Glomerular visceral epithelial cell (primary cell): ENCODE measurements at regions not wholly inside any gene's neighbourhood (a gene's known extent, or its start where the extent isn't known, plus 50 kb on each side); places are given as distances from the start of the nearest gene placed in this dataset.
"Not testable (repeated sequence)": the region's sequence is repeated elsewhere in the genome, so short reads cannot be mapped to it uniquely, and the experiment has no call there.

Experiments
- DNase-seq: peaks from one replicate; pipeline ENCODE4 v3.0.0-alpha.2; 2016; ENCODE audit errors: extremely low spot score

DNA sequence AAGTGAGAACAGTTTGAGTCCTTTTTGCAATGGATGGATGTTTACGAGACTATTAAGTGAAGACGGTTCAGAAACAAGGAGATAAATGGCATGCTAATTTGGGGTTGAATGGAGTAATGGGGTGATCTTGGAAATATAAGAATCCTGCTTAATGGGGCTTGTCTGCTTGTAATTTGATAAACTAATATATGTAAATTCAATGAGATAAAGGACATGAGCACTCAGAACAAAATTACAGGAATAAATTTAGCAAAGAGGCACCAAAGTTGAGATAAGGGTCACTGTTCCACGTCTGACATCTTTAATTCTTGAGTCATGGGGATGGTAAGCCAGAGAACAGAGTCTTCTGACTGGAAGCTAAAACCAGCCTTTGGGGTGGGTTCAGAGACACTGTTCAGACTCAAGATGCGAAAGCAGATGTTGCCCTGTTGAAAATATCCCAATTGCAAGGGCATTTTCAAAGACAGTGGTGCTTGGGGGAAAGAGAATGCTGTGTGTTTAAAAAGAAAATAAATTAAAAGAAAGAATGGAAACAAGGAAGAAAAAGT is 67.8 kb upstream of the CHRNB4 start:
- DNase-seq, result no peak

DNA sequence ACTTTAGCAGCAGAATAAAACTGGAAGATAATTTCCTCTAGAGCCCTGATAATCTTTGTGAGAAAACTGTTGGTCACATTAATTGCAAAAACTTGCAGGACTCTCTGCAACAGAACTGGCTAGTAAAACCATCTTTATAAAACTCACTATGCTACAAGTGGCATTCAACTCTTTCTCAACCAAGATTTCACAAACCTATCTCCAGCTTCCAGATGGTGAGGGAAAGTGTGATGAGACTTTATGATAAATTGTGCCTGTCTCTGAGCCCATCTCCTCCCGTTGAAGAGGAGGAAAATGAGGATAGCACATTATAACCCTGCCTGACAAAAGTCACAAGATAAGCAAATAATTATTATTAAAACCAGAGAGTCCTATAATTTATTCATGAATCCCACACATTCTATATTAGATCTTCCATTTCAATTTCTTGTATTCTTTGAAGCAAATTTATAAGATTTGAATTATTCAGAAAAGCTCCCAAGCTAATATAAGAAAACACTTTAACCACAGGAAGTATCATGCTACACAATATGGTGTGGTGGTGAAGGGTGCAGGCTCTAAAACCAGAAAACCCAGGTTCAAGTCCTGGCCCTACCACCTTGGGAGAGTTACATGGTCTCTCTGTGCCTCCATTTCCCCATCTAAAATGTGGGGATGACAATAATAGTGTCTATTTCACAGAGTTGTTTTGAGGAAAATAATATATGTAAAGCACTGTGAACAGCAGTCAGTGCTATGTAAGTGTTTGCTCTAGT is 65.6 kb upstream of the CHRNB4 start:
- DNase-seq, result not testable (repeated sequence)

GRCh38 chr15:78703334-78704056 is 62.5 kb upstream of the CHRNB4 start:
- DNase-seq, result not testable (repeated sequence)

GRCh38 chr15:78702609-78703333 is 61.8 kb upstream of the CHRNB4 start:
- DNase-seq, result no peak

DNA sequence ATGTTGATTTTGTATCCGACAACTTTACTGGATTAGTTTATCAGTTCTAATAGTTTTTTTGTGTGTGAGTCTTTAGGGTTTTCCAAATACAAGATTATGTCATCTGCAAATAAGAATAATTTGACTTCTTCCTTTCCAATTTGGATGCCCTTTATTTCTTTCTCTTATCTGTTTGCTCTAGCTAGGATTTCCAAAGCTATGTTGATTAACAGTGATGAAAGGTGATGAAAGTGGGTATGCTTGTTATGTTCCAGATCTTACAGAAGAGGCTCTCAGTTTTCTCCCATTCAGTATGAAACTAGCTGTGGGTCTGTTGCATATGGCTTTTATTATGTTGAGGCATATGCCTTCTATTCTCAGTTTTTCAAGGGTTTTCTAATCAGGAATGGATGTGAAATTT is 56.4 kb upstream of the CHRNB4 start:
- DNase-seq, result no peak

DNA sequence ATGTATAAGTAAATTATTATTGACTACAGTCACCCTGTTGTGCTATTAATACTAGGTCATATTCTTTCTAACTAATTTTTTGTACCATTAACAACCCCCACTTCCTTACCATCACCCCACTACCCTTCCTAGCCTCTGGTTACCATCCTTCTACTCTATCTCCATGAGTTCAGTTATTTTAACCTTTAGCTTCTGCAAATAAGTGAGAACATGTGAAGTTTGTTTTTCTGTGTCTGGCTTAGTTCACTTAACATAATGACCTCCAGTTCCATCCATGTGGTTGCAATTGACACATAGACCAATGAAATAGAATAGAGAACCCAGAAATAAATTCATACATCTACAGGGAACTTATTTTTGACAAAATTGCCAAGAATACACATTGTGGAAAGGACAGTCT is 55.4 kb upstream of the CHRNB4 start:
- DNase-seq, result no peak

DNA sequence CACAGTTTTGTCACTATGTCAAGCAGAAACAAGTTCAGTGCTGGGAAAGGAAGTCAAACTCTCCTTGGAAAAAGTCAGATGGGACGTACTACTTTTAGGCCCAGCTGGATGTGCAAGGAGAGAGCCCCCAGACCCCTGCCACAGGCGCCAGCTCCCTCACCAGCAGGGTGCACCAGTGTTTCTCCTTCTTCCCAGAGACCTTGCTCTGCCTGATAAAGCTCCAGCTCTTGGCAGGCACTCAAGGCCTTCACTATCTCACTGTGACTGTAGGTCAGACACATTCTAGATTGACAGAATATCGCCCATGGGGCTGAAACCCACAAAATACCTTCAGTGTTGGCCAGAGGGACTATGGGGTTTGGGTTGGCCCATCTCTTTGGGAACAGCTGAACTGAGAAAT is 54.8 kb upstream of the CHRNB4 start:
- no peak for DNase-seq

- no peak for DNase-seq
These were observed 54.1 kb upstream of the CHRNB4 start for GRCh38 chr15:78695046-78695671.

GRCh38 chr15:78691851-78692421 is 50.9 kb upstream of the CHRNB4 start:
- peak; percentile 14 for DNase-seq

GRCh38 chr15:78691167-78691850 is 50.3 kb upstream of the CHRNB4 start:
- no peak for DNase-seq
